ENCODE measurements at regions not wholly inside any gene's neighbourhood (a gene's known extent, or its start where the extent isn't known, plus 50 kb on each side); places are given as distances from the start of the nearest gene placed in this dataset.

DNA sequence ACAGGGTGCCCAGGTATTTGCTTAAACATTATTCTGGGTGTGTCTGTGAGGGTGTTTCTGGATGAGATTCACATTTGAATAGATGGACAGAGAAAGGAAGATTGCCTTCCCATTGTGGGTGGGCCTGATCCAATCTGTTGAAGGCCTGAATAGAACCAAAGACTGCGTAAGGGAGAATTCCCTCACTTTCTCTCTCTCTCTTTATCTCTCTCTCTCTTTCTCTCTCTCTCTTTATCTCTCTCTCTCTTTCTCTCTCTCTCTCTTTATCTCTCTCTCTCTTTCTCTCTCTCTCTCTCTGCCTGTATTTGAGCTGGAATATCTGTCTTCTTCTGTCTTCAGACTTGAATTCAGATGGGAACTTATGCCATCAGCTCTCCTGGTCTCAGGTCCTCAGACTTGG, 148.4 kb downstream of the FAM124B start:
- TF ChIP-seq, protein P1, sequence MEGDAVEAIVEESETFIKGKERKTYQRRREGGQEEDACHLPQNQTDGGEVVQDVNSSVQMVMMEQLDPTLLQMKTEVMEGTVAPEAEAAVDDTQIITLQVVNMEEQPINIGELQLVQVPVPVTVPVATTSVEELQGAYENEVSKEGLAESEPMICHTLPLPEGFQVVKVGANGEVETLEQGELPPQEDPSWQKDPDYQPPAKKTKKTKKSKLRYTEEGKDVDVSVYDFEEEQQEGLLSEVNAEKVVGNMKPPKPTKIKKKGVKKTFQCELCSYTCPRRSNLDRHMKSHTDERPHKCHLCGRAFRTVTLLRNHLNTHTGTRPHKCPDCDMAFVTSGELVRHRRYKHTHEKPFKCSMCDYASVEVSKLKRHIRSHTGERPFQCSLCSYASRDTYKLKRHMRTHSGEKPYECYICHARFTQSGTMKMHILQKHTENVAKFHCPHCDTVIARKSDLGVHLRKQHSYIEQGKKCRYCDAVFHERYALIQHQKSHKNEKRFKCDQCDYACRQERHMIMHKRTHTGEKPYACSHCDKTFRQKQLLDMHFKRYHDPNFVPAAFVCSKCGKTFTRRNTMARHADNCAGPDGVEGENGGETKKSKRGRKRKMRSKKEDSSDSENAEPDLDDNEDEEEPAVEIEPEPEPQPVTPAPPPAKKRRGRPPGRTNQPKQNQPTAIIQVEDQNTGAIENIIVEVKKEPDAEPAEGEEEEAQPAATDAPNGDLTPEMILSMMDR (IDR thresholded peaks at IDR 0.05): no peak
- TF ChIP-seq POLR2A (IDR thresholded peaks at IDR 0.05): no peak

Data from right lobe of liver (tissue), 4 donors.